Omental fat pad (tissue), 3 donors: ENCODE measurements at regions not wholly inside any gene's neighbourhood (a gene's known extent, or its start where the extent isn't known, plus 50 kb on each side); places are given as distances from the start of the nearest gene placed in this dataset.

Experiments used
- ATAC-seq: fragments of 150-250 bp; one replicate; pipeline ENCODE4 v1.9.1; 2016; ENCODE audit warnings: mild to moderate bottlenecking, moderate library complexity; ENCODE audit not compliant: low FRiP score
- DNase-seq: peaks from one replicate; pipeline ENCODE4 v3.0.0-alpha.2; 2019; ENCODE audit warnings: low spot score
- CTCF ChIP-seq, 3 donors: fragments of 450-650 bp; IDR thresholded peaks; one replicate each; pipeline ENCODE4 v1.5.1; 2016 to 2017; ENCODE audit warnings: antibody characterized with exemption in 3 of 3, mild to moderate bottlenecking in 3 of 3, moderate library complexity in 2 of 3

GRCh38 chr2:67752969-67753368 lies 309.8 kb downstream of the C1D start:
- DNase-seq = no peak
- peak; percentile 82 for ATAC-seq

GRCh38 chr2:67755156-67755882 lies 307.5 kb downstream of the C1D start:
- ATAC-seq = no peak
- DNase-seq = no peak
- TF ChIP-seq CTCF (IDR thresholded peaks at IDR 0.05) = no peak

More at GRCh38 chr2:67752969-67753368, 309.8 kb downstream of the C1D start:
- TF ChIP-seq CTCF (IDR thresholded peaks at IDR 0.05) = no peak

GRCh38 chr2:67760995-67761394 lies 301.8 kb downstream of the C1D start:
- no peak for TF ChIP-seq CTCF (IDR thresholded peaks at IDR 0.05)
- no peak for DNase-seq
- ATAC-seq = no peak

GRCh38 chr2:67771380-67771779 lies 291.4 kb downstream of the C1D start:
- DNase-seq (no peak), ATAC-seq (no peak)
- no peak for TF ChIP-seq CTCF (IDR thresholded peaks at IDR 0.05)

- no peak for DNase-seq
- no peak for ATAC-seq
- TF ChIP-seq CTCF (IDR thresholded peaks at IDR 0.05) = no peak
Measured at GRCh38 chr2:67772216-67773170, 290.3 kb downstream of the C1D start.

GRCh38 chr2:67773851-67774250 lies 289.0 kb downstream of the C1D start:
- DNase-seq (no peak), ATAC-seq (no peak)
- TF ChIP-seq CTCF (IDR thresholded peaks at IDR 0.05) = no peak
